SHP77 (cell line): ENCODE measurements at regions not wholly inside any gene's neighbourhood (a gene's known extent, or its start where the extent isn't known, plus 50 kb on each side); places are given as distances from the start of the nearest gene placed in this dataset.

Experiments used
- DNase-seq, 2 experiments: peaks; one replicate each; lab custom pipeline; 2025; lab: John Stamatoyannopoulos, UW

DNA sequence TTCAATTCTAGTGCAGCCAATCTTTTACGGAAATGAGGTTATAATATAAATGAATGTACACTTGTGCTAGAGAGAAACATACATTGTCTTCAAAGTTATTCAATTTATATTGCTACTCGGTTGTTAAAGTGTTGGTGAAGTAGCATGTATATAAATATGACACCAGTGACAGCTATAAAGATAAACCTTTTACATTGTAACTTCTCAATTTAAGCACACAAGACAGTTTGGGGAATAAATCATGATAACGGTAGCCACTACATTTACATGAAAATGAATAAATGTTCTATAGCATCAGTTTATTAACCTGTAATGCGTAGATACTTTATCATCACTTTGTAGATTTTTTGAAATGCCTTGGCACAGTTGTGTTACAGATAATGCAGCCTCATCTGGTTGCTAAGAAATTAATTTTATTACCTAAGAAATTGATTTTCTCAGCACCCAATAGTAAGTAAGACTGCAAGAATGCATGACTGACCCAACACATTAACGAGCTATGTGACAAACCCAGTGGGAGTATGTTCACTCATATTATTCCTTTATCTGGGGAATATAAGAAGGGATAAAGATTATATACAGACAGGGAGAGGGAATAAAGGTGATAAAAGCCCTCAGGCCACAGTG, 283.9 kb upstream of the NPVF start:
- DNase-seq, result no peak

- no peak for DNase-seq
Measured at GRCh38 chr7:25515633-25516275, 287.5 kb upstream of the NPVF start.

GRCh38 chr7:25517906-25518305, 289.6 kb upstream of the NPVF start:
- no peak for DNase-seq

- DNase-seq, result no peak
Measured at GRCh38 chr7:25520017-25520416, 291.7 kb upstream of the NPVF start.

- DNase-seq, result no peak
Measured at GRCh38 chr7:25520516-25520915, 292.2 kb upstream of the NPVF start.

DNA sequence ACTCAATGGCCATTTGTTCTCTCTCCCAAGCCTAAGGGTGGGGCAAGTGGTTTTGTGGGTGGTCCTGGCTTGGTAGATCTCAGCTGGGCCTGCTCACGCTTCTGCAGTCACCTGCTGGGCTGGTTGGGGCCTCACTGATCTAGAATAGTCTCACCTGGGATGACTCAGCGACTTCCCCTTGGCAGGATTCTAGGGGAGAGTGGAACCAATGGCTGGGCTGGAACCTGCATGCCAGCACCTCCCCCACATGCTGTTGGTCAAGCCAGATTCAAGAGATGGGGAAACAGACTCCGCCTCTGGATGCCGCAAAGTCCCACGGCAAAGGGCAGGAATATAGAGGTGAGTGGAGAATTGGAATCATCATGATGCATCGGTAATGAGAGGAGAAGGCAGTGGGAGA, 292.9 kb upstream of the NPVF start:
- DNase-seq, result no peak

DNA sequence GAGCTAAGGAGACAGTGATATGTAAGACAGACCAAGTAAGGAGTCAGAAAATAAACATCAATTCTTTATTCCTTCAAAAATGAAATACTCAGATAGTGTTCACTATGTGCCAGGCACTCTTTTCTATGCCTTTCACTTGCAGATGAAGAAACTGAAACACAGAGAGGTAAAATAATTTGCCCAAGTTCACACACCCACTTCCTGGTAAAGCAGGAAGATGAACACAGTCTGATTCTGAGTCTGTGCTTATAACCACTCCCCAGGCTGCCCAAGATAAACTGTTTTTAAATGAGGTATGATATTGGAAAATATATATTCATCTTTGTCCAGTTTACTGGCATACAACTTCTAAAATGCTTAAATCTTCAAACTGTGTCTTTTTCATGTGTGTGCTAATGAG, 294.4 kb upstream of the NPVF start:
- no peak for DNase-seq

DNA sequence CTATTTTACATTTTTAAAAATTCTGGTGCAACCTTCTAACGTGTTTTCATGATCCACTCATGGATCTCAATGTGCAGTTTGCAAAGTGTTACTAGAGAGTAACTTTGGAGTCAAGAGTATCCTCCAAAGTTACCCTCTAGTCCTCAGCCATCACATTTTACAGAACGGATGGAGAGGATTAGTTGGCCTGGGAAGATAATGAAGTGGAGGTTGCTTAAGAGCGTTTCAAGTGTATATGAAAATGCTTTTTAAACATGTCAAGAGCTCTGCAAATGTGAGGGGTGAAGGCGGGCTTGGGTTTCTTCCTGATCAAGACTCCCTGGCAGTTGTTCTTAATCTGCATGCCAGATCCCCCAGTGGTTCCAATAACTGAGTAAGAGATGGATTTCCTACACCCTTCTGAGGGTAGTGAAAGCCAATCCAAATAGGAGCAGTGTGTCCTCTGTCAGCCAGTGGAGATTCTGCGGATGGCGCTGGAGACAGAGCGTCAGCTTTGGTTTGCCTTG, 299.4 kb upstream of the NPVF start:
- no peak for DNase-seq

GRCh38 chr7:25529320-25529719, 301.0 kb upstream of the NPVF start:
- no peak for DNase-seq

DNA sequence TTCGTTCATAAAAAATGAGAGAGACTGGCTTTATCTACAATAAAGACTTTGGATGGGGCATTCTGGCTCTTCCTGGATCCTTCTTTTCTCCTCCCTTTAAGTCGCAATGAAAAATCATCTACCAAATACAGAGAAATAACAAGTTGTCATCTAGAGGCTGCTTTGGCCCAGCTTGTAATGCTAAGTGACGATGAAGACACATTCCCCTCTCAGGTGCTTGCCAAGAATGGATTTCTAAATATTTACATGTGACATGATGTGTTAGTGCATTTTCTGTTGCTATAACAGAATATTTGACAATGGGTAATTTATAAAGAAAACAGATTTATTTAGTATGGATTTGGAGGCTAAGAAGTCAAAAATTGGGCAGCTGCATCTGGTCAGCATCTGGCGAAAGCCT, 308.6 kb upstream of the NPVF start:
- DNase-seq, result no peak

DNA sequence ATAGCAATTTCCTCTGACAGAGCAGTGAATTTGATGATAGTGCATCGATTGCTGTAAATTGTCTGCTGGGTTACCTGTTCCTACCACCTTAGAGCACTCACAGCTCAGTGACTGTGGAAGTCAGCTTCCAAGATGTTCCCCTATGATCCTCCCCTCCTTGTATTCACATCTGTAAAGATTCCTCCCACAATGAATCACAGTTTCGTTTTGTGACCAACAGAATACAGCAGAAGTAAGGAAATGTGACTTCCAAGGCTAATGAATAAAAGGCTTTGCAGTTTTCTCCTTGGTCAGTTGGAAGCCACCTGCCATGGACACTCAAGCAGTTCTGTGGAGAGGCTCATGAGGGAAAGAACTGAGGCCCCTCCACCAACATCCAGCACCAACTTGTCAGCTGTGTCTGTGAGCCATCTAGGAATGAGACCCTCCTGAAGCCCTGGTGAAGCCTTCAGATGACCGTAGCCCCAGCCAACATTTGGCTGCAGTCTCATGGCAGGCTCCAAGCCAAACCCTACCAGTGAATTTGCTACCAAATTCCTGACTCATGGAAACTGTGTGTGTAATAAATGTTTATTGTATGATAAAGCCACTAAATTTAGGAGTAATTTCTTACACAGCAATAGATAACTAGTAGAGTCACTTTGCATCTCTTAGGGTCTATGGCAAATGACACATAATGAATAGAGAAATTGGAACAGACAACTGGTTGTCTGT, 309.5 kb upstream of the NPVF start:
- no peak for DNase-seq

- no peak for DNase-seq
Measured at GRCh38 chr7:25541094-25541821, 313.0 kb upstream of the NPVF start.

- DNase-seq, result no peak
Measured at GRCh38 chr7:25541877-25542276, 313.6 kb upstream of the NPVF start.

DNA sequence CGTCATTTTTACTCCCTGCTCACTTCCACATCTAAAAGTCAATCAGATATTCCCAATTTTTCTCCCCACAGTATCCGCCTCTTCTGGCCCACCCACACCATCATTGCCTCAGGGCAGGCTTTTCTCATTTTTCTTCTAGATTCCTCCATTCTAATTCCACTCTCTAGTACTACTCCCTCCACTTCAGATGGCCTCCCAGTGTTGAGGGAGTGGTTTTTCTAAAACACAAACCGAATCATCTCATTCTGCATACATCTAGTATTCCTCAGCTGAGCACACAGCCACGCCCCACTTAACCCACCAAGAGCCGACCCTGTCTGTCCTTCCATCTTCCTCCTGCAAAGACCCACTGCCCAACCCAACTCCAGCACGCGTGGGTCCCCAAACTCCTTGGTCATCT, 314.9 kb upstream of the NPVF start:
- no peak for DNase-seq

DNA sequence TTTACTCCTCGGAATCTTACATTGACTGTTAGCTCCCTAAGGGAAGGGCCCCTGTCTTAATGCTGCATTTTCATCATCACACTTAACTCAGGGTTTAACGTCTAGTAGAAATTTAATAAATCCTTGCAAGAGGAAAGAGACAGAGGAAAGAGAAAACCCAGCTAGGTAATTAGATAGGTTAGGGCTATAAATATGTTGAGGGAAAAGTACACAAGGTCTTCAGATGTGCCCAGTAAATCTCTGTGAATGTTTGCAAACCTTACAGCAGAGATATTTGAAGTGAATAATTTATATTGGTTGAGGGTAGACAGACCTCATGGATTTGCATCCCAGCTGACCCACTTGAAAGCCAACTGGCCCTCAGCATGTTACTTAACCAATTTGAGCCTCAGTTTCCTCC, 315.5 kb upstream of the NPVF start:
- DNase-seq, result no peak

- DNase-seq, result no peak
Measured at GRCh38 chr7:25544254-25544653, 316.0 kb upstream of the NPVF start.

DNA sequence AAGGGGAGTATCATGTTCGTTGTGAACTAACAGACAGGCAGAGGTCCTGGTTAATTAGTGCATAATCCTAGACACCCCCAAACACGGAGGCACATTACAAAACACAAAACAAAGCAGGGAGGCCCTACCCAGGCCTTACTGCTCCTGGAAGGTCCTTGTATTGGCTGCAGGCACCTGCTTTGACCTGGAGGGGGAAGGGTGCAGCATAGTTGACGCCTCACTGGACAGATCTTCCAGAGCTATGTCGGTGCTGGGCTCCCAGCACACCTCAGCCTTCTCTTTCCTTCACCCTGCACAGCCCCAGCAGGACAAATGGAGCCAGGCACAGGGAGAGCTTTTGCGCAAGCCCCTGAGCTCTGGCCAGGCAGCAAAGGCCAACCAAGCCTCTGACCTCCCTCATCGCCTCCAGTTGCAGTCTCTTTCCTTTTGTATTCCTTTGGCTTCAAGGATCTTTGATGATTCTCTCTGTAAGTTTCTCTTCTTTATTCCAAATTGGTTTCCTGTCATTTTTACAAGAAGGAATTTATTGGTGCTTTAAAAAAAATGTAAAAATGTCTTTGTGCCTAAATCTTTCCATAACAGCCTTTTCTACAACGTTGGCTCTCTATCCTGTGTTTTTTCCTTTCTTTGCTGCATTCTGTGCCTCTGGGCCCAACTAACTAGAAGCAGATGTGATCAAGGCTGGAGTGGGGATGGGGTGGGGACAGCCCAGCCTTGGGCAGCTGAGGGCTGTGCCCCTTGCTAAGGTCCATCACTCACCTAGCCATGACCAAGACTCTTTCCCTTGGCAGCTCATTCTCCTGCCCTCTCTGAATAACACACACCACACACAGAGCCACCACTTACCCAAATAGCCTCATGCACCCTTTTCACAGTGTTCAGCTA, 317.1 kb upstream of the NPVF start:
- no peak for DNase-seq

DNA sequence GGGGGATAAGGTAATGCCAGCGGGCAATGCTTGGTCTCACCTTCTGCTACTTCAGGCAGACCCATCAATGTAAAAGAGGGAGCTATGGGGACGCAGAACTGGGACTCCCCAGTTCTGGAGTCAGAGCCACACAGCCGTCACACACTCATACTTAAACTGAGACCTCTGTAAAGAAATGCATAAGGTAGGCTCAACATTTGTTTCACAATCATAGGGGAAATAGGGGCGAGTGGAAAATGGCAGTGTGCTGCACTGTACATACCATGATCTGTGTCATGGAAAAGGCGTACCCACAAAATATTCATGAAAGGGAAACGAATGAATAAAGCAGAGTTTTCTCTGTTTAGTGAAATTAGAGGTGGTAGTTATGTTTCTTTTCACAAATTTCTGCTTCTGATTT, 318.0 kb upstream of the NPVF start:
- no peak for DNase-seq

- DNase-seq, result no peak
Measured at GRCh38 chr7:25549271-25549921, 321.1 kb upstream of the NPVF start.

GRCh38 chr7:25550149-25550548, 321.9 kb upstream of the NPVF start:
- DNase-seq, result no peak

- no peak for DNase-seq
Measured at GRCh38 chr7:25552998-25553397, 324.7 kb upstream of the NPVF start.
